ENCODE measurements at regions not wholly inside any gene's neighbourhood (a gene's known extent, or its start where the extent isn't known, plus 50 kb on each side); places are given as distances from the start of the nearest gene placed in this dataset.
A peak's percentile ranks its signal among the peaks of the same experiment; 100 is the strongest.
"Not testable (repeated sequence)": the region's sequence is repeated elsewhere in the genome, so short reads cannot be mapped to it uniquely, and the experiment has no call there.

DNA sequence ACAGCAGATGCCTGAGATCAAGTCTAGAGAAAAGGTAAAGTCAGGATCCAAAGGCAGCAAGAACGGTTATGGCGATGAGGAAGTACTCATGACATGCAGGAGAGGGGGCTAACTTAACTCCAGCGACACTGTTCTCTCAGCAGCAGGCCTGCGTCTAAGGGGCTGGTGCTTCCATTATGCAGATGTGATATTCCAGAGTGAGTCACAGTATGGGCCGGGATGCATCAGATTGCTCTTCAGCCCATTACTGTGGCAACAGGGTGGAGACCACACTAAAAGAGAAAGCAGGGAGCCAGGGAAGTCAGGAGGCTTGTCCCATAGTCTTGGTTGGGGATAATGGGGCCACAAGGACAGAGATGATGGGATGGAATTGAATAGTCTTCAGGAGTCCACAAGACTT, 151.8 kb upstream of the NTF3 start:
- Histone ChIP-seq H3K4me1 (no peaks in the 10 kb centered on the region), H3K9me3 (no peaks in the 10 kb centered on the region), H3K27ac (replicated peaks in 1 of 4) (no peak overlapping the region), H3K36me3 (no peaks in the 10 kb centered on the region), H3K4me3 (no peak overlapping the region), H3K27me3 (no peaks in the 10 kb centered on the region)
- TF ChIP-seq EP300 (IDR thresholded peaks at IDR 0.05) (no peak), POLR2AphosphoS5 (IDR thresholded peaks at IDR 0.05) (no peak), POLR2A (IDR thresholded peaks at IDR 0.05; ENCODE audit: low read depth) (no peak)
- TF ChIP-seq, protein P1, sequence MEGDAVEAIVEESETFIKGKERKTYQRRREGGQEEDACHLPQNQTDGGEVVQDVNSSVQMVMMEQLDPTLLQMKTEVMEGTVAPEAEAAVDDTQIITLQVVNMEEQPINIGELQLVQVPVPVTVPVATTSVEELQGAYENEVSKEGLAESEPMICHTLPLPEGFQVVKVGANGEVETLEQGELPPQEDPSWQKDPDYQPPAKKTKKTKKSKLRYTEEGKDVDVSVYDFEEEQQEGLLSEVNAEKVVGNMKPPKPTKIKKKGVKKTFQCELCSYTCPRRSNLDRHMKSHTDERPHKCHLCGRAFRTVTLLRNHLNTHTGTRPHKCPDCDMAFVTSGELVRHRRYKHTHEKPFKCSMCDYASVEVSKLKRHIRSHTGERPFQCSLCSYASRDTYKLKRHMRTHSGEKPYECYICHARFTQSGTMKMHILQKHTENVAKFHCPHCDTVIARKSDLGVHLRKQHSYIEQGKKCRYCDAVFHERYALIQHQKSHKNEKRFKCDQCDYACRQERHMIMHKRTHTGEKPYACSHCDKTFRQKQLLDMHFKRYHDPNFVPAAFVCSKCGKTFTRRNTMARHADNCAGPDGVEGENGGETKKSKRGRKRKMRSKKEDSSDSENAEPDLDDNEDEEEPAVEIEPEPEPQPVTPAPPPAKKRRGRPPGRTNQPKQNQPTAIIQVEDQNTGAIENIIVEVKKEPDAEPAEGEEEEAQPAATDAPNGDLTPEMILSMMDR (IDR thresholded peaks at IDR 0.05): no peak
- peak; percentile 42 for DNase-seq (ENCODE audit: extremely low spot score)
- 88% methylated on average over 5 of the region's 5 CpGs for WGBS
- intact Hi-C loops (cut with DNase I): no loop called here

DNA sequence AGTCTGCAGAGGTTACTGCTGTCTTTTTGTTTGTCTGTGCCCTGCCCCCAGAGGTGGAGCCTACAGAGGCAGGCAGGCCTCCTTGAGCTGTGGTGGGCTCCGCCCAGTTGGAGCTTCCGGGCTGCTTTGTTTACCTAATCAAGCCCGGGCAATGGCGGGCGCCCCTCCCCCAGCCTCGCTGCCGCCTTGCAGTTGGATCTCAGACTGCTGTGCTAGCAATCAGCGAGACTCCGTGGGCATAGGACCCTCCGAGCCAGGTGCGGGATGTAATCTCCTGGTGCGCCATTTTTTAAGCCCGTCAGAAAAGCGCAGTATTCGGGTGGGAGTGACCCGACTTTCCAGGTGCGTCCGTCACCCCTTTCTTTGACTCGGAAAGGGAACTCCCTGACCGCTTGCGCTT, 141.5 kb upstream of the NTF3 start:
- H3K9me3 ChIP-seq; H3K4me1 ChIP-seq; H3K27me3 ChIP-seq; H3K4me3 ChIP-seq; intact Hi-C loops (cut with DNase I); H3K36me3 ChIP-seq; DNase-seq (ENCODE audit: extremely low spot score); H3K27ac ChIP-seq (replicated peaks in 1 of 4): not testable (repeated sequence)
- WGBS: 82% methylated on average over 17 of the region's 21 CpGs

DNA sequence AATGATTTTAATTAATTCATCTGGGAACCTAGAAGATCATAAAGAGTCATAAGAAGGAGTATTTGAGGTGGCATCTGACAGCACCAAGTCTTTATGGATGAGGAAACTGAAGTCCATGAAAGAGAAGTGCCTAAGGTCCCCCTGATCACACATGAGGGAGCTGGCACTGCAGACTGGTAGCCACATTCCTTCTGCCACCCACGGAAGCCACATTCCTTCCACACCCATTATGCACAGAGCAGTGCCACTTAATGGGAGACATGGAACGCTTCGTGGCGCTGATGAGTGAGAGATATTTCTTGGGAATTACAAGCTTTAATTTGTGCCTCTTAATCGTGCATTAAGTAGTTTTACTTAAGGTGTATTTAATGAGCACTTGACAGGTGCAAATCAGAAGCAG, 139.3 kb upstream of the NTF3 start:
- no peaks in the 10 kb centered on the region for H3K9me3 ChIP-seq
- H3K36me3 ChIP-seq: no peaks in the 10 kb centered on the region
- H3K27me3 ChIP-seq: no peaks in the 10 kb centered on the region
- WGBS: 88% methylated on average over 5 of the region's 5 CpGs
- DNase-seq (ENCODE audit: extremely low spot score): no peak
- no peak overlapping the region for H3K27ac ChIP-seq (replicated peaks in 1 of 4)
- H3K4me3 ChIP-seq: no peak overlapping the region
- intact Hi-C loops (cut with DNase I): no loop called here
- no peaks in the 10 kb centered on the region for H3K4me1 ChIP-seq
- TF ChIP-seq, protein P1 (IDR thresholded peaks at IDR 0.05): no peak
- TF ChIP-seq POLR2AphosphoS5 (IDR thresholded peaks at IDR 0.05): no peak
- no peak for TF ChIP-seq POLR2A (IDR thresholded peaks at IDR 0.05; ENCODE audit: low read depth)
- no peak for TF ChIP-seq EP300 (IDR thresholded peaks at IDR 0.05)

DNA sequence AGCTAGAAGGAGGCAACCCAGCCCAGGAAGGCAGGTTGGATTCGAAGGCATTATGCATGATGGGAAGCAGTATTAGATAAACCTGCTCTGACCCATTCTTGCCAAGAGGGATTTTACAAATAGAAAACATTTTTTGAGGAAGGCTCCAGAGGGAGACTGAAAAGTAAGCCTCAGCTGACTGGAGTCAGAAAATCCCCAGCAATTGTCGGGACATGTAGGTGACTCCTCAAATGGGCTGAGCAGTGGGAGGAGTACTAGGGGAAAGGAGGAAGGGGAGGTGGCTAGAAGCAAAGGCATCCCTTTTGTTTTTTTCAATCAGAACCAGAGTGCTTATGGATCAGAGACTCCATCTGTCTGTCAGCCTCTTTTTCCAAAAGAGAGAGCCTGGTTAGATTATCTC, 138.1 kb upstream of the NTF3 start:
- Histone ChIP-seq H3K4me3 (no peak overlapping the region), H3K9me3 (no peaks in the 10 kb centered on the region), H3K27me3 (no peaks in the 10 kb centered on the region), H3K4me1 (no peaks in the 10 kb centered on the region), H3K36me3 (no peaks in the 10 kb centered on the region), H3K27ac (replicated peaks in 1 of 4) (no peak overlapping the region)
- TF ChIP-seq POLR2AphosphoS5 (IDR thresholded peaks at IDR 0.05) (no peak), POLR2A (IDR thresholded peaks at IDR 0.05; ENCODE audit: low read depth) (no peak)
- TF ChIP-seq, protein P1 (IDR thresholded peaks at IDR 0.05): no peak
- WGBS: 85% methylated on average over 2 of the region's 2 CpGs
- no peak for DNase-seq (ENCODE audit: extremely low spot score)
- intact Hi-C loops (cut with DNase I): no loop called here

DNA sequence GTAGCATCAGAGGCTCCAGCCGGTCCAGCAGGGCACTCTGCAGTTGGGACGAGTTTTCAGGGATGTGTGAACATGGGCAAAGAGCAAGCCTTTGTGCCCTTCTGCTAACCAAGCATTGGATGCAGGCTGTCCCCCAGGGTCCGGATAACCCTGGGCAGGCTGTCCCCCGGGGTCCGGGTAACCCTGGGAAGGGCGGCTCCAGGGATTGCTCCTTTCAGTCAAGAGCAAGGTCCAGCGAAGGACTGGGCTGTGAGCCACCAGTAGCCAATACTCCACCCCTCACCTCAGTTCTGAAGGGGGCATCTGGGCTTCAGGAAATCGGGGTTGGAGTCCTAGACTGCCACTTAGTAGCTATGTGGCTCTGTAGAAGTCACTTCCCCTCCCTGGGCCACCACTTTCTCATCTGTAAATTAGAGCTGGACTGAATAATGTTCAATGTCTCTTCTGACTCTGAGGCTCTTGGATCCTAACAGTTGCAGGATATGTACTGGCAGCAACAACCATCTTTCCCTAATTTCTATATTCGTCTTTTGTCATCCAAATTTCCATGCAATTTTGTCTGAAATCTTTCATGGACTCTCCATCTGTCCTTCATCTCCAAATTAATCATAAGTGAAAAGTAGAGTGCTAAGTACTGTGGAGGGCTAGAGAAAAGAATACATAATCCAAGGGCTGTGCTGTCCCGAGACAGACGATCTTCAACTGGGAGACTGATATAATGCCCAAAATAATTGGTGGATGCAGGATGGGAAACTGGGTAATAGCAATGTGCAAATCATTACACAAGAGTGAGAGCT, 137.4 kb upstream of the NTF3 start:
- Histone ChIP-seq H3K4me1 (no peaks in the 10 kb centered on the region), H3K27ac (replicated peaks in 1 of 4) (no peak overlapping the region), H3K9me3 (no peaks in the 10 kb centered on the region), H3K36me3 (no peaks in the 10 kb centered on the region), H3K27me3 (no peaks in the 10 kb centered on the region), H3K4me3 (no peak overlapping the region)
- whole genome bisulfite sequencing: 82% methylated on average over 10 of the region's 11 CpGs
- peak; percentile 91 for DNase-seq (ENCODE audit: extremely low spot score)
- intact Hi-C loops (cut with DNase I): no loop called here
- TF ChIP-seq, protein P1 (IDR thresholded peaks at IDR 0.05): no peak
- no peak for TF ChIP-seq EP300 (IDR thresholded peaks at IDR 0.05)
- TF ChIP-seq POLR2A (IDR thresholded peaks at IDR 0.05; ENCODE audit: low read depth): no peak
- no peak for TF ChIP-seq POLR2AphosphoS5 (IDR thresholded peaks at IDR 0.05)

Measured in esophagus muscularis mucosa (tissue), 4 donors.